Stimulated activated CD4-positive, alpha-beta T cell treated with anti-CD3 and anti-CD28 coated beads, TNF-alpha, amount 100 ng/mL, for 4 hours (primary cell): ENCODE measurements at regions not wholly inside any gene's neighbourhood (a gene's known extent, or its start where the extent isn't known, plus 50 kb on each side); places are given as distances from the start of the nearest gene placed in this dataset.

Source experiments
- DNase-seq, 3 experiments: peaks; one replicate each; pipeline ENCODE4 v3.0.0-alpha.2; 2020; ENCODE audit warnings: low read depth in 3 of 3

DNA sequence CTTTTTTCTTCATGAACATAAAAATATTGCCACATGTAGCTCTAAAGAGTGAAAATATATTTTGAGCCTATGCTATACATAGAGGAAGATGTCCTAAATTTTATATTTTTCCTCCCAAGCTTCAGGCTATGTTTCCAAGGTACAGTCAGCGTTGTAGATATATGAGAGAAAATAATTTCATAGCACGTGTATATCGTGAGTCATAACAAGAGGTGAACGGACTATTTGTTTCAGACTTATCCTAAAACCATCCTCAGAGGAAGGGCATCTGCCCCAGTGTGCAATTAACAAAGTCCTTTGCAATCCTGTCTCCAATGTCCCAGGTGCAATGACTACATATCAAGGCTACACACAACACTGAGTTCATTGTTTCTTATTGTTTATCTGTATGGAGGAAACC lies 177.3 kb upstream of the ARRDC4 start:
- DNase-seq, result no peak

DNA sequence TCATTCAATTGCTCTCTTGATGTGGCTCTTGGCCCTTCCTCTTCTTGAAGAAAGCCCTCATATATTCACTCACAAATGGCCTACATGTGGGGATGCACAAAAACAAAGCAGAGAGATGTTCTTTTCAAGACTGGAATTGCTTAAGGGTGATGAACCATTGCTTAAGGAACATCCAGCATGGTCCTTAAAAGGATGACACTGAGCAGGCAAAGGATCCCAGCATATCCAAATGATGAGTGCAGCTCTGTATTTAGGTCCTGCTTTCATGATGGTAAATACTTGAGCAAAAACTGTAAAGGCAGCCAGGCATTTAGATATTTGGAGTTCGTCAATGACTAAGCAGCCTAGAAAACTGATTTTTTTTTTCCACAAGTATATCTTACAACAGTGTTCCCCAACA lies 173.8 kb upstream of the ARRDC4 start:
- no peak for DNase-seq

DNA sequence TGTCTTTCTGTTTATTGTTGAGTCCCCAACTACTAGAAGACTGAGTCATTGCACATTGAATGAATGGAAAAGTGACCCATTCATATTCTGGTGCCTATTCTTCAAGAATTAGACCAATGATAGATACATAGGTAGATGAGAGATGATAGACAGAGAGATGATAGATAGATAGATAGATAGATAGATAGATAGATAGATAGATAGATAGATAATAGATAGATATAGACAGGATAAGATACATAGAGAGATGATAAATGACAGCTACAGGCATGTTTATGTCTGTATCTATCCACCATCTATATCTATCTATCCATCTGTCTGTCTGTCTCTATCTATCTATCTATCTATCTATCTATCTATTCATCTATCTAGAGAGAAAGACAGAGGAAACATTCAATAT lies 170.3 kb upstream of the ARRDC4 start:
- DNase-seq, result no peak

DNA sequence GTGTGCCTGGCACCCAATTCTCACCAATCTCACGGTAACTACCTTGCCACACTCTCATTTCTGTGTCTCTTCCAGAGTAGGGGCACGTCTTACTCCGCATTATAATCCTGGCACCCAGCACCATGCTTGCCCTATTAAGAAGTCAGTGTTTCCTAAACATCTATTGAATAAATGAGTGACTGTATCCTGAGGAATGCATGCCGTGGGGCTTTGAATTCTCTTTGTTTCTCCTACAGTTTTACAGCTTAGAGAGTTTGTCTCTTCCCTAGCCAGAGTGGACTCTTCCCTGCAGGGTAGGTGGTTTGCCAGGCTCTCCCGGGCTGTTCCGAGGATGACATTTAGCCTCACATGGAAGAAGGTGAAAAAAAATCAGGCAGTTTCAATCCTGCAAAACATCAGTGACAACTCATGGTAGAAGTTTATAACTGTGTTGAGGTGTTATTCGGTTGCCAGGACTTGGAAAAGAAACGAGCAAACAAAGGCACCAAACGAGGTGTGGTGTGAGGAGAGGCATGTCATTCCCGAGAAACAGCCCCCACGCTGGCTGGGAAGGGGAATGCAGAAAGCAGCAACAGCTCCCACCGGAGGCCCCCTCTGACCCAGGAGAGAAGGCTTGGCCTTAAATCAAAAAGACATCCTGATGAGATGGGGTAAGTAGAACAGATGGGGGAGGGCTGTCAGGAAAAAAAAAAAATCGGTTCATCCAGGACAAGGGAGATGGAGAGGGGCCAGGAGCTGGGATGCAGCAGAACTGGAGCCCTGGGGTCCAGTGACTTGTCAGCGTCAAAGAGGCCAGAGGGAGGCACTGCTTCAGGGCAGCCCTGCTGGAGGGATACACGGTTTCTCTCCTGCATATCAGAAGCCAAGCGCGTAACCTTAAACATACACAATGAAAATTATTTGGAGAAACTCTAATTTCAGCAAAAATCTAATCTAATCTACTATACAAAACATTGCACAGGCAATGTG lies 168.4 kb upstream of the ARRDC4 start:
- DNase-seq, result no peak

DNA sequence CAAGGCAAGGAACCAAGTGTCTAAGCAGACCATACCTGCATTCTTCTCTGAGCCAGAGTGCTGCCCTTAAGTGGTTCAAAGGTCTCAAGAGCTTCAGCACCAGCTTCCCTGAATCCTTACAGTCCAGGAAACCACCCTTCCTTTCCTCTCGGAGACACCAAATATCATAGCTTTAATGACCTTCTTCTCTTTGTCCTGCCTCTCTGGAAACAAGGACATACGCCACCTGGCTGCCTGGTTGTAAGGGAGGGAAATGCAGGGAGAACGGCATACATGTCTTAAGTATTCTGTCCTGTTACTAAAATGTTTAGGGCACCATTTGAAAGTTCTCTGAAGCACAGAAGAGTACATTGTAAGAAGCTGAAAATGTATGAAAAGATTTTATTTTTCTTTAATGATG lies 155.6 kb upstream of the ARRDC4 start:
- no peak for DNase-seq

DNA sequence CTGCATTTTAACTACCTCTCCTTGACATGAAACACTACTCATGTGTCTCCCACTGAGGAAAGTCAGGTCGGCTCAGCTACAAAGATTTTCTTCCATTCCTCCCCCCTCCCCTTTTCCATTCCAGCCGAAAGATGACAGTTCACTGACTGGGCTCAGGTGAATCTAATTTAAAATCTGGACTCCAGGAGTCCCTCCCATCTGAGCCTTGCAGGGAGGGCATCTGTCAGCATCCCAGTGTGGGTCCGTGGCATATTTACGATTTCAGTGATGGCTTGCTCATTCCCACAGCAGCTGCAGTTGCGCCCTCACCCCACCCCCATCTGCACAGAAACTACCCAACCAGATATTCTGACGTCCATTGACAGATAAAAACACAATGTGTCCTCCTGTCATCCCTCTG lies 153.7 kb upstream of the ARRDC4 start:
- DNase-seq, result no peak

DNA sequence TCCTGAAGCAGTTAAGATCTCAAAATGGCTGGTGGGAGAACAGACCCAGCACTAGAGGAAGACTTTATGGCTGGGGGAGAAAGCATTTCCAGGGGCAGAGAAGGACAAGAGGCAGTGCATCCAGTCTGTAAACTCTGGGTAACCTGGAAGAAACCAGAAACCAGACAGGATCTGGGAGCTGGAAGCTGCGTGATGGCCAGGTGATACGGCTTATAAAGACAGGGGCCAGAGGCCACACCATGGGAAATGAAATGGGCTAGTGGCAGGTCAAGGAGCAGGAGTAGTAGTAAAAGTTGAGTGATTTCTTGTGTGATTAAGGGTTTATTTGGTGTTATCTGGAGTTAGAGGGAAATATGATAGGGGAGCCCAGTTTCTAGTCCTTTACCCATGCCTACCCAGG lies 144.7 kb upstream of the ARRDC4 start:
- DNase-seq, result no peak

DNA sequence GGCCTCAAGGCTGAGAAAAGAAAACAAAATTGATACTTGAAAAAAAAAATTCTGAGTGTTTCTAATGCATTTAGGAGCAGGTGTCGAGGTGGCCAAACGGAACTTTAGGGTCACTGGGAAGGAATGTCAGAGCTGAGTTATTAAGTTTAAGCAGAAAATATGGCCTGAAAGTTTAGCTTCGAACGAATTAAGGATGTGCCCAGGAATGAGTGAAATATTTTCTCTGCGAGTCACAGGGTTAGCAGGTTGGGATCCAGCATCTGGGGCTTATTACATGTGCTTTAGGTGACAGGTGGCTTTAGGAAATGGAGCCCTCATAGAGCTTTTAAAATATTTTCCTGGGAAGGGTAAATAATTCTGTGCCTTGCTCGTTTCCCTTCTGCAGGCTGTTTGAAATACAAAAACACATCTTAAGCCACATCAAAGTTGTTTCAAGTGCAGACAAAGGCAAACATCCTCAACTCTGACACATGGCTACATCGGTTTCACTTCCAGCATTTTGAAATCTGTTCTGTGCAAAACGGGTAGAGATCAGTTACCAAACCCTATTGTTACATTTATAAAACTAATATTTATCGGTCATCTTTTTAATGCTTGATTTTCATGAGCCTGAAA lies 143.1 kb upstream of the ARRDC4 start:
- no peak for DNase-seq

DNA sequence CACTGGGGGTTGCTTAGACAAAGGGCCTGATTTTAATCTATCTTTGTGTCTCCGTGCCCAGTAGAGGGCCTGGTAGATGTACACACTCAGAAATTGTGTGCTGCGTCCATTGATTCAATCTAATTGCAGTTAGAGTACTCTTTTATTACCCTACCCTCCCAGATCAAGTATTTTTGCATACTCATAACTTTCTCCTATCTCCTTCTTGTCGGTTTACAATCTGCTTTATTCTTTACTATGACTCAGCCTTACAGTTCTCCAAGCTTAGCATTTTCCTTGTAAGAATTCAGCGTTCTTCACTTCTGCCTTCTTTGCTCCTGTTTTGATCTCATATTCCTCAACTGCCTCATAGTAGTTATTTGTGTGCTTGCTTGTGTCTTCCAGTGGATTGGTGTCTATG lies 124.5 kb upstream of the ARRDC4 start:
- DNase-seq, result no peak

DNA sequence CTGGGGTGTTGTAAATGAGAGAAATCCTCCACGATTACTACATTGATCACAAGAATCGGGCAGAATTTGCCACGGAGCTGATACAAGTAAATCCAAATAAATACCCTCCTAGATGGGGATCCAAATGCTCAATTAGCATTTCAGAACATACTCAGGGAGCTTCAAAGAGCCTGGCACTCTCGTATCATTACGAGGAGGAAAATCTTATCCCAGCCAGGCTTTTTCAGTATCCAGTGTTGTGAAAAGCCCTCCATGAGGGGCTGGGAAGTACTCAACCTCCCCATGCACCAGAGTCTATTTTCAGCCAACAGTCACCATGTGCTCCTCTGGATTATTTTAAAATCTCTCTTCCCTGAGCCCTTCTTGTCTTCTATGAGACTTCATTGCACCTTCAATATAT lies 122.6 kb upstream of the ARRDC4 start:
- no peak for DNase-seq

DNA sequence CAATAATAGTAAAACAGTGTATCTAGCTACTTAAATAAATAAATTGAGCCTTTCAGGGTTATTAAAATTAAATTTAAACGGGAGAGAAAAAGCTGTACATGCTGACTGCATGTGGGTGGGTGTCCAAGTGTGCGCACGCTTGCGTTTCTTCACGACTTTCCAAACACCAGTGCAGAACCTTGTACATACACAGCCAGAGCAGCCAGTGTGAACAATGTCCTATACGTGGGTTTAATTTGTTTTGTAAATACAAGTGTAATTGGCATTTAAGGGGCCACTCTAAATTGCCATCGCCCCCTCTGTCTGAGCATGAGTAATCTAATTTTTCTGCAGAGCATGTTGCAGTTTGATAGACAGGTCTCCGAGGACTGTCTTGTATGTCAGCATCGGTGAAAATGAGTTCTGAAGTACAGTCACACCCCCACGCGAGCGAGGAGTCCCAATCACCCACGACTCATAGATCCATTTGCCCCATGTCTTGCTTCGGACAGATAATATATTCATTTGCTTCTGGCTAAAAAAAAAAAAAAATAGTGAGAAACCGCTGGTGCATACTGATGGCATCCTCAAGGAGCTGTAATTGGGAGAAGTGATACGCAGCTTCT lies 121.8 kb upstream of the ARRDC4 start:
- DNase-seq, result no peak

DNA sequence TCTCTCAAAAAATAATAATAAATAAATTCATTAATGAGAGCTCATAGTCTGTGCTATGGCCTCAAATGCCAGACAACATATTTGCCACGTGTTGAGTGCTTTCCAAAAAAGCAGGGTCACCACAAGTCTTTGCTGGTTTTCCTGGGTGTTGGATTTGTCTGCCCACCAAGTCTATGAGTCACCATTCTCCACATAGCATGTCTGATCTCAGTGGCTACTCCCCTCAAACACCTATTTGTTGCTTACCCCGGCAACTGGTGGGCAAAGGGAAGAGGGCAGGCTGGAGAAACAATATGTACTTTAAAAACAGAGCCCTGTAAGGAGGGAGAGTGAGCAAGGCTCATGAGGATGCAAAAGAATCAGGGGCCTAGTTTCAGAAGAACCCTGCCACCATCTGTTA lies 120.0 kb upstream of the ARRDC4 start:
- DNase-seq, result no peak

DNA sequence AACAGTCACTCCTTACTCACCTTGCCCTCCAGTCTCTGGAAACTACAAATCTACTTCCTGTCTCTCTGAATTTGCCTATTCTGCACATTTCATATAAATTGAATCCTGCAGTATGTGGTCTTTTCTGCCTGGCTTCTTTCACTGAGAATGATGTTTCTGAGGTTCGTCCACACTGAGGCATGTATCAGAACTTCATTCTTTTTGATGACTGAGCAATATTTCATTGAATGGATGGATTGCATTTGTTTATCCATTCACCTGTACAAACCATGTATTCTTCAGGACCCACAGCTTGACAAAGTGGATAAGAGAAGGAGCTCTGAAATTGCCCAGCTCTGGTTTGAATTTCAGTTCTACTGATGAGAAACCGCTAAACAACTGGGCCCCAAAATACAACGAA lies 118.9 kb upstream of the ARRDC4 start:
- DNase-seq, result no peak

DNA sequence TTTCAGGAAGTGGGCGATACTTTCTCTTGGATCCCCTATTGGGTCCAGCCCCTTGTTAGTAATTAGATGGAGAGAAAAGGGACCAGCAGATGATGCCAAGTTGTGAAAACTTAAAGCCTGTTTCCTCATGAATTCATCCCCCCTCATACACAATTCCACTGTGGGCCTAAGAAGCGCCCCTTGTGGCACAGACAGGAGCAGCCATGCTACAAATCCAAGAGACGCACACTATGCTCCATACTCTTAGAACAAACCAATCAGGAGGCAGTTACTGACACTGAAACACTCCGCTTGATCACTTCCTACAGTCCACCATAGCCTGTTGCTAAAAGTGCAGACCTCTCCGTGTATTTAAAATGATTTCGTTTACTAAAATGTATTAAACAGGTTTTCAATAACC lies 111.3 kb upstream of the ARRDC4 start:
- DNase-seq, result no peak

DNA sequence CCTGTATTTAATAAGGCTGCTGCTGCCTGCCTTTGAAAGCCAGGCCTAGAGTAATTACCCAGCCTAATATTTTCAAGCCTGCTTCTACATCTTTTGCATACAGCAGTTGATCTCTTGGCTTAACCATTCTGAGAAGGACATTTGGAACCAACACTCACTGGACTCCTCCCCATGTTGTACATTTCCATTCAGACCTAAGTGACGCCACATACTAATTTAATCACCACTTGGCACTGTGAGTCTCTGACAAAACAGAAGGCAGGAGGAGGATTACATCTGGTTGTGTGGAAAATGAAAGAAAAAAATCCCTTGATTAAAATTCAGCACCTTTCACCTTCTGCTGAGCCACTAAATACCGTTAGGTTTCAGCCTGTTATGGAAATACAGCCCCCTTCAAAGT lies 102.2 kb upstream of the ARRDC4 start:
- DNase-seq, result no peak

DNA sequence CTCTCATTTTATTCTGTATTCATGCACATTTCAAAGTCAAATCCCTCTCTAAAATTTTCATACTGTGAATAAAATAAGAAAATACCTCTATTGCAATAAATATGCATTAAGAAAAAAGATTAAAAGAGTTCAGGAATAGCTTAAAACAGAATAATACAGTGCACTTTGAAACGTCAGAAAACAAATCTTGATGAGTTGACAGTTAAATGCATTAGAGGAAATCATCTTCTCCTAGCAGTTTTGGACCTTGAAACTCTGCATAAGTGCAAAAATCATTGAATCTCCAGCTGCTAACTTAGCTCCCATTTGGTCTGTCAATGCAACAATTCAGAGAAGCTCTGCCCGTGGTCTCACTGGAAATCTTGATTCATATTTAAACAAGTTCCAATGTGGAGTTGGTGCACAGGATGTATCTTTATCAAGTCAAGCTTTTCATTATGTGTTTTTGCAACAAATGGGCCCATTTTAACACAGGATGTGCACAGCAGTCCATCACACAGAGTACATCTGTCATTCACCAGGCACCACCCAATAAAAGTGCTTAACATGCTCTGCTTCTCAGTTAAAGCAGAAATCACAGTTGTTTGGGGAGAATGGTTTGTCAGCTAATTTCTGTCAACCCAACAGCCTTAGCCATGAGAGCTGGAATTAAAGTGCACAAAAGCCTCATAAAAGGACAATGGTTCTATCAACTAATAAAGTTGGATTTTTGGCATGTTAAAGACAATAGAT lies 98.8 kb upstream of the ARRDC4 start:
- DNase-seq, result no peak

DNA sequence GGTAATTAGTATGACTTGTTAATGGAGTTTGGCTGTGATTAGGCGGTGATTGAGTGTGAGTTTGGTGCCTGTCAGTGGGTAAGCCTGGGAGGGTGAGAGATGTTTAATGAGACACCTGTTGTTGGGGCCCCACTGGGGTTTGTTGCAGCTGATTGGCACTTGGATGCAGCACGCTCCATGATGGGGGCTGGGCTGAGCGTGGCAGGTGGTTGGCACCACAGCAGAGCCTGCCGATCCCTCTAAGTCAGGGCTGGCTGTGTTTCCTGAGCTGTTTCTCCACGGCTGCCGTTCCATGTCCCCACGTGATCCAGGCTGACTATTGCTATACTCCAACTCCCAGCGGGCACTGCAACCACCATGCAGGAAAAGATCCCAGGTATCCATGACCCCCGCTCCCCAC lies 93.5 kb upstream of the ARRDC4 start:
- DNase-seq, result no peak

DNA sequence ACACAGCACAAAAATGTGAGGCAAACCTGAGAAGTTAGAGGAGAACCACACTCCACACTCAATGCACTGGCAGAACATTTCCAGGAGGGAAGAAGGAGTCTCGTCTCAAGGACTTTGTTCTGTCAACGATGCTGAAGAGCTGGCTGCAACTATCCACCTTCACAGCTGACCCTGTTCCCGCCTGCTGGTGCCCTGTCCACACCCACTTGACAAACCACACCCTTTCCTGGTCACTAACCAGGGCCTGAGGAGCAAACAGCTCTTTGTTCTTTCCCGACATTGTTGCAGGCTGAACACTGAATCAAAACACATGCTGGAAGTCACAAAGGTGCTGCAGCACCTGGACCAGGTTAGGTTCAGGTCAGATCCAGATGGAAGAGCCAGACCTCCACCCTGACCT lies 92.6 kb upstream of the ARRDC4 start:
- no peak for DNase-seq

DNA sequence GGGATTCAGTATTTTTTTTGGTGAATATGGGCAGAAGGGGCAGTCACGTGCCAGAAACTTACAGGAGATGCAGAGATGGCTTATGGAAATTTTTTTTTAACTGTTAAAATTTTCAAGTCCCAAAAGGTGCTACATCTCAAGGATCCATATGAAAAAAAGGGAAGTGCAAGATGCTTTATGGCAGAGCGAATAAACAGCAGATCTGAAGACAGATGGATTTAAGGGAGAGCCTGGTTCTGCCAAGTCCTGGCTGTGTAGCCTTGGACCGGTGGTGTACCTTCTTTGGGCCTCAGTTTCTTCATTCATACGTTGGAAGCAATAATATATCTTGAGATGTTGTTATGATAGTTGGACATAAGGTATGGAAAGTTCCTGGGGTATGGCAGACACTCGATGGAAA lies 91.5 kb upstream of the ARRDC4 start:
- DNase-seq, result no peak

DNA sequence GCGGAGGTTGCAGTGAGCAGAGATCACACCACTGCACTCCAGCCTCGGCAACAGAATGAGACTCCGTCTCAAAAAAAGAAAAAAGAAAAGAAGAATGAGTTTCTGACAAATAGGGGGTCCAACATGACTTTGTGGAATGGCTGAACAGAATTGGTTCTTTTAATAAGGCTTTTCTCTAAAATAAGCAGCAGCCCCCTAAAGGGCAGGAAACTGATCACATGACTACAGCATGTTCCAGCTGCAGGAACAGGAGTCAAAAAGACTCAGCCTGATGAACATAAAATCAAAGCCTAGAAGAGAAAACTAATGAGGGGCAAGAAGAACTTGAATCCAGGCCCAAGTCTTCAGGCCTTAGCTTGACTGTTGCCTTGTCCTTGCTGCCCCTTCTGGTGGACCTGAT lies 89.7 kb upstream of the ARRDC4 start:
- DNase-seq, result no peak

DNA sequence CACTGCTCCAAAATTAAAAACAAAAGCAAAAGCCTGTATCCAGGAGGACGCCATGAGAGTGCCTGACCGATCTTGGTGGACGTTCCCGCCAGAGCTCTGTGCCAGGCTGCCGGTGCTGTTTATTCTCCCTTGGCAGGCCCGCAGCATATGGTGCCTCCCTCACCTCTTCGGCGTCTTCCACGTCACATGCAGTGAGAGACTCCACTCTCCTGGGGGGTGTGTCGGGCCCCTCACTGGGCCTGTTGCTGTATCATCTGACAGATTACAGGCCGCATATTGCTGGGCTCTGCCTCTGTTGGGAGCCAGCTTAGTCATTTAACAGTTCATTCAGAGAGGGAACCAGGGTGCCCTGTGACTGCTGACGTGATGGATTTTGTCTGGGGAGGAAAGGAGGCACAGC lies 86.4 kb upstream of the ARRDC4 start:
- no peak for DNase-seq

DNA sequence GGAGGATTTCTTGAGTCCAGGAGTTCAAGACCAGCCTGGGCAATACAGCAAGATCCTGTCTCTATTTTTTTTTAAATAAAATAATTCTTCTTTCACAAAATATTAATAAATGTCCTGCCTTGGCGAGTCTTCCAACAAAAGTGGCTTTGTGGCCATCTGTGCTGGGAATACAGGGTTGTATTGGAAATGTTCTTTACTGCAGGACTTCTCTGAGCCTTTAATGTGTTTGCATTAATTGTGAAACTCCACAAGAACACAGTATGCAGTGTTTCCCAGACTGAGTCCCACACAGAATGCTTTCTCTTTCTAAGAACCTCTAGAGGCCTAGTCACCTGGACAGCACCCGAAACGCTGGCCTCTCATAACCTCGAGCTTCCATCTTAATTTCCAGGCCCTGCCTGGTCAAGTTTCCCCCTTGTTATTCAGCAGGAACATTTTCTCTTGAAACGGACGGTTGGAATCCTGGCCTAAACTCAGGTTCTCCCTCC lies 85.4 kb upstream of the ARRDC4 start:
- no peak for DNase-seq
